OCI-LY7 (cell line): ENCODE measurements at regions not wholly inside any gene's neighbourhood (a gene's known extent, or its start where the extent isn't known, plus 50 kb on each side); places are given as distances from the start of the nearest gene placed in this dataset.

ENCODE experiments used
- CTCF ChIP-seq: fragments of 200-600 bp; sonication (generic); conservative IDR thresholded peaks from 2 replicates; pipeline ENCODE4 v1.5.1; 2014; ENCODE audit warnings: mild to moderate bottlenecking, antibody characterized with exemption, low read length, moderate library complexity, mixed read lengths
- EZH2phosphoT487 ChIP-seq: fragments of 200-600 bp; sonication (generic); IDR thresholded peaks from 2 replicates; pipeline ENCODE4 v1.6.1; 2018; ENCODE audit warnings: low read depth, borderline replicate concordance, mild to moderate bottlenecking, mixed run types, antibody characterized with exemption, low read length, moderate library complexity, mixed read lengths

- TF ChIP-seq CTCF (no peak), EZH2phosphoT487 (no peak)
These were observed 136.1 kb downstream of the DCAF12L2 start for GRCh38 chrX:126030021-126030420.
